GM20000 (cell line): ENCODE measurements at regions not wholly inside any gene's neighbourhood (a gene's known extent, or its start where the extent isn't known, plus 50 kb on each side); places are given as distances from the start of the nearest gene placed in this dataset.

Source experiments
- DNase-seq: peaks from one replicate; pipeline ENCODE4 v3.0.0; 2012; ENCODE audit warnings: low spot score
- TF ChIP-seq, protein P1 (sequence below): IDR thresholded peaks from 2 replicates; pipeline ENCODE4 v1.5.1; 2012; ENCODE audit warnings: mild to moderate bottlenecking, control low read depth; ENCODE audit errors: extremely low read depth, missing control alignments

DNA sequence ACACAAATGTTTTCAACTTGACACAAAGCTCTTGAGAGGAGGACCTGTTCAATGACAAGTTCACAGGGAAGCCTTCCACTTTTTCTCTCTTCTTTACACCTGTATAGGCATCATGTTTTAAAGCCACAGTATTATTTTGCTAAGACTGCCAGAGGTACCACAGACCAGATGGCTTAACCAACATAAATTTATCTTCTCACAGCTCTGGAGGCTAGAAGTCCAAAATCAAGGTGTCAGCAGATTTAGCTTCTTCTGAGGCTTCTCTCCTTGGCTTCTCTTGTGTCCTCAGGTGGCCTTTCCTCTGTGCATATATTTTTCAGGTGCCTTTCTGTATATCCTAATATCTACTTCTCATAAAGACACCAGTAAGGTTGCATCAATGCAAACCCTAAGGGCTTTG lies 435.2 kb upstream of the GBE1 start:
- TF ChIP-seq, protein P1, sequence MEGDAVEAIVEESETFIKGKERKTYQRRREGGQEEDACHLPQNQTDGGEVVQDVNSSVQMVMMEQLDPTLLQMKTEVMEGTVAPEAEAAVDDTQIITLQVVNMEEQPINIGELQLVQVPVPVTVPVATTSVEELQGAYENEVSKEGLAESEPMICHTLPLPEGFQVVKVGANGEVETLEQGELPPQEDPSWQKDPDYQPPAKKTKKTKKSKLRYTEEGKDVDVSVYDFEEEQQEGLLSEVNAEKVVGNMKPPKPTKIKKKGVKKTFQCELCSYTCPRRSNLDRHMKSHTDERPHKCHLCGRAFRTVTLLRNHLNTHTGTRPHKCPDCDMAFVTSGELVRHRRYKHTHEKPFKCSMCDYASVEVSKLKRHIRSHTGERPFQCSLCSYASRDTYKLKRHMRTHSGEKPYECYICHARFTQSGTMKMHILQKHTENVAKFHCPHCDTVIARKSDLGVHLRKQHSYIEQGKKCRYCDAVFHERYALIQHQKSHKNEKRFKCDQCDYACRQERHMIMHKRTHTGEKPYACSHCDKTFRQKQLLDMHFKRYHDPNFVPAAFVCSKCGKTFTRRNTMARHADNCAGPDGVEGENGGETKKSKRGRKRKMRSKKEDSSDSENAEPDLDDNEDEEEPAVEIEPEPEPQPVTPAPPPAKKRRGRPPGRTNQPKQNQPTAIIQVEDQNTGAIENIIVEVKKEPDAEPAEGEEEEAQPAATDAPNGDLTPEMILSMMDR: no peak
- no peak for DNase-seq

GRCh38 chr3:82194870-82195269 lies 433.4 kb upstream of the GBE1 start:
- TF ChIP-seq, protein P1: no peak
- no peak for DNase-seq

GRCh38 chr3:82186017-82186416 lies 424.6 kb upstream of the GBE1 start:
- DNase-seq: no peak
- TF ChIP-seq, protein P1: no peak

- no peak for DNase-seq
- TF ChIP-seq, protein P1: no peak
Measured at GRCh38 chr3:82179291-82179690, 417.8 kb upstream of the GBE1 start.

- DNase-seq: no peak
- TF ChIP-seq, protein P1: no peak
Measured at GRCh38 chr3:82178291-82178690, 416.8 kb upstream of the GBE1 start.

- no peak for DNase-seq
- TF ChIP-seq, protein P1: no peak
Measured at GRCh38 chr3:82177774-82178173, 416.3 kb upstream of the GBE1 start.

DNA sequence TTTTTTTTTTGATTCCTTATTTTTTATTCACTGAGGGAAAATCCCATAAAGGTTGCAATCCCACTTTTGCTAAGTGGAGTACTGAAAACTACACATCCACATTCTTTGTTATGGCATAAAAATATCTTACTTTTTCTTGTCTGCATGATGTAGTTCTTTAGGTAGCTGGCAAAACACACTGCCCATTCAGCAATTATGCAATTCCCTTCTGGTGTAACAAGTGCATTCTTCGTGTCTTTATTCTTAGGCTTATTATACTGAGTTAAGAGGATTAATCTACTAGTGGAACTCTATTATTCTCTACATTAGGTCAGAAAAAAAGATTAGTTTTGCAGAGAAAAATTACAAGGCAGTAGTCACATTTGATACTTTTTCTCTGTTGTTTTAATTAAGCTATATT lies 403.8 kb upstream of the GBE1 start:
- TF ChIP-seq, protein P1: no peak
- no peak for DNase-seq
